Small intestine (tissue), 7 donors: ENCODE measurements at regions not wholly inside any gene's neighbourhood (a gene's known extent, or its start where the extent isn't known, plus 50 kb on each side); places are given as distances from the start of the nearest gene placed in this dataset.

Source experiments
- DNase-seq, 2 donors: peaks; one replicate each; pipeline versions ENCODE4 v3.0.0 to v3.0.0-alpha.2; 2013
- FAIRE-seq: peaks from 2 replicates; lab custom pipeline; 2012; peaks lifted over from hg19 to GRCh38; lab: Jason Lieb, UNC
- H3K27ac ChIP-seq, 3 donors: one replicate each; pipeline ENCODE4 v1.5.1; 2013; ENCODE audit warnings: low read length in 2 of 3, mild to moderate bottlenecking in 2 of 3, control low read depth in 1 of 3, inconsistent platforms in 1 of 3, low read depth in 1 of 3, moderate library complexity in 1 of 3
- H3K27me3 ChIP-seq, 3 donors: one replicate each; pipeline ENCODE4 v1.6.1; 2013; ENCODE audit warnings: low read length in 3 of 3, inconsistent platforms in 1 of 3; ENCODE audit not compliant: control insufficient read depth in 3 of 3, insufficient read depth in 3 of 3
- H3K36me3 ChIP-seq, 3 donors: one replicate each; pipeline ENCODE4 v1.6.1; 2013; ENCODE audit warnings: low read length in 3 of 3, inconsistent platforms in 1 of 3, low read depth in 1 of 3, mild to moderate bottlenecking in 1 of 3, moderate library complexity in 1 of 3; ENCODE audit not compliant: control insufficient read depth in 3 of 3, insufficient read depth in 2 of 3
- H3K4me1 ChIP-seq, 3 donors: one replicate each; pipeline ENCODE4 v1.6.1; 2013; ENCODE audit warnings: low read length in 2 of 3, inconsistent platforms in 1 of 3, low read depth in 1 of 3, mild to moderate bottlenecking in 1 of 3, moderate library complexity in 1 of 3; ENCODE audit not compliant: control insufficient read depth in 3 of 3, insufficient read depth in 2 of 3
- H3K4me3 ChIP-seq, 3 donors: one replicate each; pipeline ENCODE4 v1.5.1; 2013; ENCODE audit warnings: low read length in 3 of 3, control low read depth in 1 of 3, inconsistent platforms in 1 of 3, low read depth in 1 of 3, mild to moderate bottlenecking in 1 of 3, moderate library complexity in 1 of 3
- H3K9me3 ChIP-seq, 2 donors: one replicate each; pipeline ENCODE4 v1.6.1; 2013; ENCODE audit warnings: low read depth in 1 of 2, low read length in 1 of 2; ENCODE audit not compliant: control insufficient read depth in 2 of 2, insufficient read depth in 1 of 2
- WGBS, 3 donors: extraction: QIAGEN DNeasy Blood & Tissue Kit; methylation state at CpG; one replicate each; pipeline ENCODE4 v1.1.7; 2013; 5-methylcytosine and 5-hydroxymethylcytosine counted together
- donor health status: healthy with polysubstance abuse.
- donor health status: control.
- donor health status: control.
- donor health status: Bipolar disorder and iron deficiency.
- donor health status: healthy.

DNA sequence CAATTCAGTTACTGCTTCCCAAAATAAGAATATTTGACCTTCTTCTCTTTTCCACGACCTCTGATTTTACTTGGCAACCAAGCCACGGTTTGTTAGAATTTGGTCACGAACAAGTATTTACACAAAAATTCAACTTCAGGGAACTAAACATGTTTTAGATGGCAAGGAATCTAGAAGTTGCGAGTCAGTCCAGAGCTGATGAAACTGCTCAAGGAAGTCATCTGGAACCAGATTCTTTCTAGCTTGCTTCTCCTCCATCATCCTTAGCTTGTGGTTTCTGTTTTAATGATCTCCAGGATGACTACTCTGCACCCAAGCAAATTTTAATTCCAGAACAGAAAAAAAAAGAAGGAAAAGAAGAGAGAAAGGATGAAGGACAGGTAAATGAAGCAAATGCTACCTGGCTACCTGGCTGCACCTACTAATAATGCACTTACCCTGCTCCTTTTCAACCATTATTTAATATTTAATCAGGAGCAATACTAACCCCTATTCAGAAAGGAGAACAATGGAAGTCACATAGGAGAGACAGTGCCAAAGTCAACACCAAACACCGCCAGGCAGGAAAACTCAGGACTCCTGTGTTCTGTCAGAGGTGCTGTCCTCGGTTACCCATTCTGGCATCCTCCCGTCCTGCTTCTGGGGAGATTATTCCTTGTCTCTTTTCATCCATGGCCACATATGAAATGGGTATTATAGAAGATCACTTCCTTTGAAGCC lies 54.2 kb upstream of the RGS7 start:
- DNase-seq (no peak), FAIRE-seq (no peak)
- H3K27ac ChIP-seq: no peak overlapping the region
- WGBS, 3 donors: 60 to 79% (median 67%) methylated on average over 7 of the region's 7 CpGs
- no peaks in the 10 kb centered on the region for H3K9me3 ChIP-seq
- no peaks in the 10 kb centered on the region for H3K4me1 ChIP-seq
- H3K27me3 ChIP-seq: no peaks in the 10 kb centered on the region
- no peaks in the 10 kb centered on the region for H3K36me3 ChIP-seq
- no peak overlapping the region for H3K4me3 ChIP-seq

DNA sequence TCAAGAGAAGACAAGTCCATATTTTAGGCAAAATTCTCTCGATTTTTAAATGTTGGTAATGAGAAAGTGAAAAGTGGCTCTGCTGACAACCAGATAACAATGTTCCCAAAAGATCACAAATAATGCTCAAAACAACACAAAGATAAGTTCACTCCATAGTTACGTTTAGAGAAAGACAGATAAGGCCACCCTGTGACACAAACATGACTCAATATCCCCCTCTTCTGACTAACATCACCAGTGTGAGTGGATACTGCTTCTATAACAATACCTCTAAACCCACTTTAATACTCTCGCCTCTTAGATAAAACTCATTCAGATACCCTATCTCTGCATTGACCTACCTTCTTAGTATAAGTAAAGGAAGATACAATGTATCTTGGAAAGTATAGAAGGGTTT lies 51.2 kb upstream of the RGS7 start:
- no peaks in the 10 kb centered on the region for H3K27me3 ChIP-seq
- H3K36me3 ChIP-seq: no peaks in the 10 kb centered on the region
- no peaks in the 10 kb centered on the region for H3K4me1 ChIP-seq
- WGBS, 3 donors: 38 to 56% (median 42%) methylated on average over 3 of the region's 3 CpGs
- H3K9me3 ChIP-seq: no peaks in the 10 kb centered on the region
- DNase-seq: no peak
- no peak overlapping the region for H3K27ac ChIP-seq
- H3K4me3 ChIP-seq: no peak overlapping the region
- FAIRE-seq: no peak
